ENCODE measurements at regions not wholly inside any gene's neighbourhood (a gene's known extent, or its start where the extent isn't known, plus 50 kb on each side); places are given as distances from the start of the nearest gene placed in this dataset.
"Not testable (repeated sequence)": the region's sequence is repeated elsewhere in the genome, so short reads cannot be mapped to it uniquely, and the experiment has no call there.

DNA sequence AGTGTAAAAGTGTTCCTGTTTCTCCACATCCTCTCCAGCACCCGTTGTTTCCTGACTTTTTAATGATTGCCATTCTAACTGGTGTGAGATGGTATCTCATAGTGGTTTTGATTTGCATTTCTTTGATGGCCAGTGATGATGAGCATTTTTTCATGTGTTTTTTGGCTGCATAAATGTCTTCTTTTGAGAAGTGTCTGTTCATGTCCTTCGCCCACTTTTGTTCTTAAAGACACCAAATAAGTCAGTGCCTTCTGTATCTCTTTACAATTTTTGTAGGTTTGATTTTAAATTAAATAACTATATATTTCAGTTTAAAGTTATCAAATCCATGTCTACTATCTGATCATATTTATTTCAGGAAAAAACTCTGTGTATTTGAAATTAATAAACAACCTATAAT, 202.4 kb upstream of the ZNF322 start:
- TF ChIP-seq, protein P1, sequence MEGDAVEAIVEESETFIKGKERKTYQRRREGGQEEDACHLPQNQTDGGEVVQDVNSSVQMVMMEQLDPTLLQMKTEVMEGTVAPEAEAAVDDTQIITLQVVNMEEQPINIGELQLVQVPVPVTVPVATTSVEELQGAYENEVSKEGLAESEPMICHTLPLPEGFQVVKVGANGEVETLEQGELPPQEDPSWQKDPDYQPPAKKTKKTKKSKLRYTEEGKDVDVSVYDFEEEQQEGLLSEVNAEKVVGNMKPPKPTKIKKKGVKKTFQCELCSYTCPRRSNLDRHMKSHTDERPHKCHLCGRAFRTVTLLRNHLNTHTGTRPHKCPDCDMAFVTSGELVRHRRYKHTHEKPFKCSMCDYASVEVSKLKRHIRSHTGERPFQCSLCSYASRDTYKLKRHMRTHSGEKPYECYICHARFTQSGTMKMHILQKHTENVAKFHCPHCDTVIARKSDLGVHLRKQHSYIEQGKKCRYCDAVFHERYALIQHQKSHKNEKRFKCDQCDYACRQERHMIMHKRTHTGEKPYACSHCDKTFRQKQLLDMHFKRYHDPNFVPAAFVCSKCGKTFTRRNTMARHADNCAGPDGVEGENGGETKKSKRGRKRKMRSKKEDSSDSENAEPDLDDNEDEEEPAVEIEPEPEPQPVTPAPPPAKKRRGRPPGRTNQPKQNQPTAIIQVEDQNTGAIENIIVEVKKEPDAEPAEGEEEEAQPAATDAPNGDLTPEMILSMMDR (IDR thresholded peaks at IDR 0.05; ENCODE audit: poor library complexity, severe bottlenecking) = not testable (repeated sequence)
- TF ChIP-seq EZH2 (IDR thresholded peaks at IDR 0.05; ENCODE audit: borderline replicate concordance, insufficient read depth, low read length, poor library complexity, severe bottlenecking); MXI1 (conservative IDR thresholded peaks at IDR 0.05; ENCODE audit: poor library complexity, severe bottlenecking); EP300 (conservative IDR thresholded peaks at IDR 0.05; ENCODE audit: poor library complexity, severe bottlenecking): not testable (repeated sequence)
